Amygdala (tissue), 56 donors: ENCODE measurements at regions not wholly inside any gene's neighbourhood (a gene's known extent, or its start where the extent isn't known, plus 50 kb on each side); places are given as distances from the start of the nearest gene placed in this dataset.

Experiments
- DNase-seq, 56 donors: peaks; one replicate each; lab custom pipeline; 2025; lab: John Stamatoyannopoulos, UW

DNA sequence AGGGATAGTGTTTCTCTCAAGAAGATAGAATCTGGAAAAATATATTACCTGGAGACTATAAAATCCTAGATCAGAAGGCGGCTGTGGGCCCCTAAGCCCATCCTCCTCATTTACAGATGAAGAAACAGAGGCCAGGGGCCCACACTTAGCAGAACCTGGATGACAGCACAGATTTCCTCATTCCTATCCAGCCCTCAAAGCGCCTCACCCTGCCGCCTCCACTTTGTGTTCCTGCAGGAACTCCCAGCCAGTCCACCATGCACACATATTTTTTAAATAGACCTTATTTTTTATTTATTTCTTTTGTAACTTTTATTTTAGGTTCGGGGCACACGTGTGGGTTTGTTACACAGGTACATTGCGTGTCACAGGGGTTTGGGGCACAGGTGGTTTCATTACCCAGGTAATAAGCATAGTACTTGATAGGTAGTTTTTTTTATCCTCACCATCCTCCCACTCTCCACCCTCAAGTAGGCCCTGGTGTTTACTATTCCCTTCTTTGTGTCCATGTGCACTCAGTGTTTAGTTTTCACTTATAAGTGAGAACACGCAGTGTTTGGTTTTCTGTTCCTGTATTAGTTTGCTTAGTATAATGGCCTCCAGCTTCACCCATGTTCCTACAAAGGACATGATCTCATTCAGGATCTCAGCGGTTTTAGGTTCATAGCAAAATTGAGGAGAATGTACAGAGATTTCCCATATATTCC is 85.5 kb upstream of the MAP1B start:
- no peak for DNase-seq

DNA sequence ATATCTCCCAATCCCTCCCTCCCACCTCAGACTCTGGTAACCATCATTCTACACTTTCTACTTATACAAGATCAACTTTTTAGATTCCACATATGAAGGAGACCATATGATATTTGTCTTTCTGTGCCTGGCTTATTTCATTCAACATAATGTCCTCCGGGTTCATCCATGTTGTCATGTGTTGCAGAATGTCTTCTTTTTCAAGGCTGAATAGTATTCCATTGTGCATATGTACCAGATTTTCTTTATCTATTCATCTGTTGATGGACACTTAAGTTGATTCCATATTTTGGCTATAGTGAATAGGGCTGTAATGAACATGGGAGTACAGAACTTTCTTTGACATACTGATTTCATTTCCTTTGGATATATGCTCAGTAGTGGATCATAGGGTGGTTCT is 78.9 kb upstream of the MAP1B start:
- DNase-seq, result no peak

DNA sequence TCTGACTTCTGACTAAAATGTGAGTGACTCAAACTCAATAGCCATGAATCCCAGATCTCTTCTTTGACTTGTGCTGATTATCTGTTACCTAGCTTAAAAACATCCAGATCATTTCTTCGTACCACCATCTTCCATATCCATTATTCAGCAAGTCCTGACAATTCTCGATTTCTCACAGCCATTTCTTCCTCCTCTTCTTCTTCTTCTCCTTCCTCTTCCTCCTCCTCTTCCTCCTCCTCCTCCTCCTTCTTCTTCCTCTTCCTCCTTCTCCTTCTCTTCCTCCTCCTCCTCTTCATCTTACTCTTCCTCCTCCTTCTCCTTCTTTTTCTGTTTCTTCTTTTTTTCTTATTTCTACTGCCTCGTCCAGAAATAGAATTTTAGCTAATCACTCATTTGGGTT is 77.0 kb upstream of the MAP1B start:
- DNase-seq, result no peak

DNA sequence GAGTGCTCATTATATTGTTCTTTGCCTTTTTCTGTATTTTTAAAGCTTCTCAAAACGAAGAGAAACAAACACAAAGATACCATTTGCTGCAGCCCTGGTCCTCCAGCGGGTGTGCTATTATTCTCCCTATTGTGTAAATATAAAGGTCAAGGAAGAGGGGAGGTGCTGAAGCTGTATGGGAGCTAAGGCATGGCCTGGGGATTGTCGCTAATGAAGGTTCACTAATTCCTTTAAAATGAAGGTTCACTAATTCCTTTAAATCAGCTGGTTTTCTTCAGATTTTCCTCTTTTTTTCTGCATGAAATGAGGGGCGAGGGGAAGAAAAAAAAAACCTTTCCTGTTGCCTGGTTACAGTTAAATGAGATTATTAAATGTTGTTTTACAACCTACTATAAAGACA is 74.5 kb upstream of the MAP1B start:
- no peak for DNase-seq

DNA sequence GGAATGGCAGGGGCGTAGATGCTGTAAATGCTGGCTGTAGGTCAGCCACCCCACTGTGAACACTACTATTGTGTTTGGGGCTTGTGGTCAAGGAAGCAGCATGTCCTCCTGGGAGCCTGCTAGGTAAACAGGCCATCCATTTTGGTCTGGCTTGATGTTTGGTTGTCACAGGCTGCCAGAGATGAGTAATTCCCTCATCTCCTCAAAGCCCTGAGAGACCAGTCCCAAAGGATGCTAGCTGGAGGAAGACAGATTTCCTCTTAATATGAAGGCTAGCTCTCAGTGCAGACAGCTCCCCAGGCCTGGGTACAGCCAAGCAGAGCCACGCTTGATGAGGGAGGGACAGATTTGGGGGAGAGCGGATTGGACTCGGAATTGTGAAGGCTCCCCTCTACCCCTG is 72.5 kb upstream of the MAP1B start:
- DNase-seq, result no peak

DNA sequence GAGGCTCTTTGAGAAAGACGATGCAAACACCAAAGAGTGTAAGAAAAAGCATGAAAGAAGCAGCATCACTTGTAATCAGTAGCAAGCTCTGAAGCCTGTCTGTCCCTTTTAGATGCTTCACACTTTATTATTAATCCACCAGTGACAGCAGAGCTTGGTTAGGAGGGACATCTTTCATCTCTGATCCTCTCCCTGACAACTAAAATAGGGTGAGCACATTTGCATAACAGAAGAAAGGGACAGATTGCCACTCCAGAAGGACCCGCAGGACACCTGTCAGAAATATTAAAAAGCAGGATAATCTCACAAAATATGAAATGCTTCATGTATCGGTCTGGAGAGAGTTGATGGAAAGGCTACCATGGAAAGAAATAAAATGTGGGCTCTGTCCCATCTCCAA is 71.4 kb upstream of the MAP1B start:
- DNase-seq, result no peak

DNA sequence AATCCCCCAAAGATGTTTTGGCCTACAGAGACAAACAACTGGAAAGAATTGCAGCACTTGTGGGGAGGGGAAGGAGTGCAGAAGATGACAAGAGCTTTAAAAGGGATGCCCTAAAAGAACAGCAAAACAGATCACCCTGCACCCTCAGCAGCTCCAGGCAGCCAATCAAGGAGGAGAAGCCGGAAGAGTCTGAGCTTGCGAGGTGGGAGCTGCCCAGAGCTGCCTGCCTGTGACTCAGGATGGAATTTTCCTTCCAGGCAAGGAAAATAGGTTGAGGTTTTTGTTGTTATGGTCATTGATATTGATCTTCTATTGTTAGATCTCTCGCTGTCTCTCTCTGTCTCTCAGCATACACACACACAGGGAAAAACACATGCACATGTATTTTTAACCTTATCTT is 70.3 kb upstream of the MAP1B start:
- no peak for DNase-seq

DNA sequence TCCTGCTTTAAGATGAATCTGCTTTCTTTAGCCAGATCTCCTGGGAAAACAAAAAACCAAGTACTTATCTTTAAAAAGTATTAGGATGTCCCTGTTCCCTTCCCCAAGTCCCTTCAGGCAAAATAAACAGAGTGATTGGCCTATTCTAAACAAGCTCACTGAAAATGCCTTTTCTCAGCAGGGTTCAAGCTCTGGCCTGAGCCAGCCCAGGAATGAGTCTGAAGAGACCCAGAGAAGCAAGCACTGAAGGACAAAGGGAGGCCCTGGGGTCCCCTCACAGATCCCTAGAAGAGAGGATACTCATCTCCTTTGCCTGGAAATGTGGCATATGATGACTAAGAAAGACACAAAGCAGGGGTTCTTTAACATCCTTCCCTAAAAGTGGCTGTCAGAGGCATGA is 66.8 kb upstream of the MAP1B start:
- DNase-seq, result no peak

DNA sequence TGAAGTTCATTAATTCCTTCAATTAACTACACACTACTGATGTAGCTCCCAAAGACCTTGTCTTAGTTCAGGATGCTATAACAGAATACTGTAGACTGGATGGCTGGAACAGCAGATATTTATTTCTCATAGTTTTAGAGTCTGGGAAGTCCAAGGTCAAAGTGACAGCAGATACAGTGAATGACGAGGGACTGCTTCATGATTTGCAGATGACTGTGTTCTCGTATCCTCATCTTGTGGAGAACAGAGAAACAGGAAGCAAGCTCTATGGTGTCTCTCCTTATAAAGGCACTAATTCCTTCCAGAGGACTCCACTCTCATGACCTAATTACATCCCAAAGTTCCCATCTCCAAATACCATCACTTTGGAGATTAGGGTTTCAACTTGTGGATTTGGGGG is 65.6 kb upstream of the MAP1B start:
- DNase-seq, result no peak

DNA sequence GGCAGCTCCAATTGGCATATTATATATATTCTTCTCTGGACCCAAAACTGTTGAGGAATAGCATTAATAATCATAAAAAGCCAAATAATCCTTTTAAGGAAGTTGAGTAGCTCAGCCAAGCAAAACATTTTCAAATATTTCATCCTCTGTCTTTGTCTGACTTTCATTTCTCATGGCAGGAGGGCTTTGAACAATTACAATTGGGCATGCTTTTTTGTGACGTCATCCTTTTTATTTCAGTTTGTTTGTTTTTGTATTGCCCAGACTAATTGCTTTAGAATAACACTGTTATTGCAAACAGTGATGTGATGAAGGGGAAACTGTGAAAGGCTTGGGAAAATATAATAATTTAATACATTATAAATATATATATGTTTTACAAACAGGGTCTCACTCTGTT is 65.2 kb upstream of the MAP1B start:
- no peak for DNase-seq

DNA sequence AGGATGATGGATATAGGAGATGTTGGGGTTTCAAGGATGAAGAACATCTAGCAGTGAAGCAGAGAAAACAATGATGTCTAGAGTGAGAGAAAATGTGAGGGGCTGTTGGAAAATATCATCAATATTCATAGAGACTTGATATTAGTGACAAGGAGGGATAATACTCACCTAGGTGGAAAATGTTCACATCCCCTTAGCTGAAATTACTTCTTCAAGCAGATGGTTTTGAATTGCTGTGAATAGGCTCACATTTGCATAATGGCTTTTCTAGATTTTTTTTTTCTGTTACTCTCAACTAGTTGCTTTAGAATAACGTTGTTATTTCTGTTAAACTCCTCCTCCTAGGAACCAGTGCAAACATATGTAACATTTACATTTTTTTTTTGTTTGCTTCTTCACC is 61.6 kb upstream of the MAP1B start:
- no peak for DNase-seq

DNA sequence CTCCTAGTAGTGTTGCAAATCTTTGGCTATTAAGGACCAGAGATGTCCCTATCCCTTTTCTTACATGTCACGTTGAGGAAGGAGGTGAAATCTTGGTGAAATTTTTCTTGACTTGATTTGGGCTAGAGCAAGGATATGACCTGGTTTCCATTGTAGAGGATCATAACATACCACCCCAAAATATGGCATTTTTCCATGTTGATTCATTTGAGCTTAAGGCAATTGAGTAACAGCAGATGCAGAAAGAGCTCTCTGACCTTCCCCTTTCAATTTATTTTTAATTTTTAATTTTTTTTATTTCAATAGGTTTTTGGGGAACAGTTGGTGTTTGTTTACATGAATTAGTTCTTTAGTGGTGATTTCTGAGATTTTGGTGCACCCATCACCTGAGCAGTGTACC is 61.2 kb upstream of the MAP1B start:
- no peak for DNase-seq

DNA sequence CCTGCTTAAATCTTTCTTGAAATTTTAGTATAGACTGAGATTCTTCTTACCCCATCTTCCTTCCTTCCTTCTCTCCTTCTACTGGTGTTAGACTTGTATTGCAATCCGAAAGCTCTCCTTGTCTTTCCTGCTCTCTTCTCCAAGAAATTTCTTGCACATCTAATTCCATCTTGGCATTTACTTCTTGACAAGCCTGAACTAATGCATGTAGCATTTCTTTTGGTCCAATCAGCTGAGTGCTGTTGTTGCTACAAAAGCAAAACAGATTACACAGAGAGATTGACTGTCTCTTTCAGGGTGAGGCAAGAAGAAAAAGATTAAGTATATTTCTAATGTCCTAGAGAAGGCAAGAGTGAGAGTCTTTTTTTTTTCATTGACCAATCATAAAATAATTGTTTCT is 51.6 kb upstream of the MAP1B start:
- no peak for DNase-seq
